PC-9 (cell line): ENCODE measurements at regions not wholly inside any gene's neighbourhood (a gene's known extent, or its start where the extent isn't known, plus 50 kb on each side); places are given as distances from the start of the nearest gene placed in this dataset.

Source experiments
- BruUV-seq: library from RNA; stranded (reverse); fragments of 400-500 nt; replicated peaks from 2 replicates; lab custom pipeline; 2021; lab: Mats Ljungman, UMichigan
- CTCF ChIA-PET: fragments of 300-600 bp; sonication (Branson Sonifier 250); formaldehyde crosslinking; loops from one replicate; lab custom pipeline; 2022; ENCODE audit warnings: antibody characterized with exemption; lab: Charles Lee
- POLR2A ChIA-PET: fragments of 300-600 bp; sonication (Branson Sonifier 250); formaldehyde crosslinking; loops from one replicate; lab custom pipeline; 2022; ENCODE audit warnings: antibody characterized with exemption; ENCODE audit not compliant: unreplicated experiment; lab: Charles Lee
- DNase-seq, 2 experiments: peaks; one replicate each; pipeline versions ENCODE4 v3.0.0 to v3.0.0-alpha.2; 2015 to 2022; ENCODE audit warnings: mixed read lengths in 1 of 2
- H2AFZ ChIP-seq: fragments of 200-600 bp; sonication (generic); 2 replicates; pipeline ENCODE4 v1.8.1; 2017; ENCODE audit warnings: antibody characterized with exemption
- H3F3A ChIP-seq: fragments of 200-600 bp; sonication (generic); 2 replicates; pipeline ENCODE4 v1.8.1; 2017; ENCODE audit warnings: antibody characterized with exemption, mild to moderate bottlenecking, low read depth; ENCODE audit not compliant: insufficient read depth
- H3K27ac ChIP-seq: fragments of 200-600 bp; sonication (generic); 2 replicates; pipeline ENCODE4 v1.6.1; 2016; ENCODE audit warnings: mixed run types
- H3K27me3 ChIP-seq: fragments of 200-600 bp; sonication (generic); 2 replicates; pipeline ENCODE4 v1.6.1; 2016; ENCODE audit warnings: low read depth, mixed run types; ENCODE audit not compliant: insufficient read depth
- H3K36me3 ChIP-seq: fragments of 200-600 bp; sonication (generic); 2 replicates; pipeline ENCODE4 v1.6.1; 2016; ENCODE audit warnings: low read depth, mixed run types
- H3K4me1 ChIP-seq: fragments of 200-600 bp; sonication (generic); replicated peaks from 2 replicates; pipeline ENCODE4 v1.6.1; 2016; ENCODE audit warnings: mixed run types; ENCODE audit not compliant: insufficient read depth
- H3K4me2 ChIP-seq: fragments of 200-600 bp; sonication (generic); 2 replicates; pipeline ENCODE4 v1.6.1; 2017; ENCODE audit warnings: mixed run types
- H3K4me3 ChIP-seq: fragments of 200-600 bp; sonication (generic); 2 replicates; pipeline ENCODE4 v1.6.1; 2016; ENCODE audit warnings: mixed run types
- H3K79me2 ChIP-seq: fragments of 200-600 bp; sonication (generic); 2 replicates; pipeline ENCODE4 v1.6.1; 2017; ENCODE audit warnings: low read depth, mixed run types
- H3K9me2 ChIP-seq: fragments of 200-600 bp; sonication (generic); 2 replicates; pipeline ENCODE4 v1.8.1; 2017; ENCODE audit warnings: mild to moderate bottlenecking; ENCODE audit not compliant: insufficient read depth
- H3K9me3 ChIP-seq: fragments of 200-600 bp; sonication (generic); 2 replicates; pipeline ENCODE4 v1.8.1; 2016; ENCODE audit warnings: low read depth; ENCODE audit not compliant: insufficient read depth
- H4K20me1 ChIP-seq: fragments of 200-600 bp; sonication (generic); 2 replicates; pipeline ENCODE4 v1.8.1; 2017; ENCODE audit not compliant: insufficient read depth
- EZH2 ChIP-seq: fragments of 200-600 bp; sonication (generic); IDR thresholded peaks from 2 replicates; pipeline ENCODE4 v1.8.0; 2017; ENCODE audit warnings: antibody characterized with exemption, low read depth
- intact Hi-C: fragments of 100-400 bp; cut with micrococcal nuclease; formaldehyde crosslinking; loops from one replicate; pipeline ENCODE4 v1.10.0; 2022; ENCODE audit not compliant: unreplicated experiment
- TF ChIP-seq, protein P1 (sequence below): fragments of 200-600 bp; sonication (generic); conservative IDR thresholded peaks from 2 replicates; pipeline ENCODE4 v1.6.1; 2017; ENCODE audit warnings: mixed run types, antibody characterized with exemption, mild to moderate bottlenecking, moderate library complexity

DNA sequence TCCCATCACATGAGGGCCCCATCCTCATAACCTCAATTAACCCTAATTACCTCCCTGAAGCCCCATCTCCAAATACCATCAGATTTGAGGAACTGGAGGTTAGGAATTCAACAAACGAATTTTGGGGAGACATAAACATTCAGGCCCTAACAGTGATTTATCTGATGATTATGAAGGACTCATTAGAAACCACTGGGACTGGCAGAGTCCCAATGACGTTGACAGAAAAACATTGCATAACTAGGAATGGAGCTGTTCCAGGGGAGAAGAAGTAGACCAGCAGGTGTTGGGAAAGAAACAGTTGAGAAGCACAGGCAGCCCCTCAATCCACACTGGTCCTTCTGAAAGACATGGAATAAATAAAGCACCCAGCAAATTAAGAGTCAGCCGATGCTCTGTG lies 282.0 kb downstream of the MAP2K4 start:
- BruUV-seq, result no TSS peak
- ChIA-PET CTCF (no interaction called here), POLR2A (no interaction called here)
- Histone ChIP-seq H3K79me2 (no peaks in the 10 kb centered on the region), H3K4me1 (no peaks in the 10 kb centered on the region), H3K36me3 (no peaks in the 10 kb centered on the region), H3K4me2 (no peak overlapping the region), H3F3A (no peaks in the 10 kb centered on the region), H3K27me3 (no peaks in the 10 kb centered on the region), H3K27ac (no peak overlapping the region), H3K9me2 (no peaks in the 10 kb centered on the region), H4K20me1 (no peaks in the 10 kb centered on the region), H3K4me3 (no peak overlapping the region), H3K9me3 (no peaks in the 10 kb centered on the region), H2AFZ (no peak overlapping the region)
- intact Hi-C loops, result no loop called here
- no peak for TF ChIP-seq EZH2
- TF ChIP-seq, protein P1, sequence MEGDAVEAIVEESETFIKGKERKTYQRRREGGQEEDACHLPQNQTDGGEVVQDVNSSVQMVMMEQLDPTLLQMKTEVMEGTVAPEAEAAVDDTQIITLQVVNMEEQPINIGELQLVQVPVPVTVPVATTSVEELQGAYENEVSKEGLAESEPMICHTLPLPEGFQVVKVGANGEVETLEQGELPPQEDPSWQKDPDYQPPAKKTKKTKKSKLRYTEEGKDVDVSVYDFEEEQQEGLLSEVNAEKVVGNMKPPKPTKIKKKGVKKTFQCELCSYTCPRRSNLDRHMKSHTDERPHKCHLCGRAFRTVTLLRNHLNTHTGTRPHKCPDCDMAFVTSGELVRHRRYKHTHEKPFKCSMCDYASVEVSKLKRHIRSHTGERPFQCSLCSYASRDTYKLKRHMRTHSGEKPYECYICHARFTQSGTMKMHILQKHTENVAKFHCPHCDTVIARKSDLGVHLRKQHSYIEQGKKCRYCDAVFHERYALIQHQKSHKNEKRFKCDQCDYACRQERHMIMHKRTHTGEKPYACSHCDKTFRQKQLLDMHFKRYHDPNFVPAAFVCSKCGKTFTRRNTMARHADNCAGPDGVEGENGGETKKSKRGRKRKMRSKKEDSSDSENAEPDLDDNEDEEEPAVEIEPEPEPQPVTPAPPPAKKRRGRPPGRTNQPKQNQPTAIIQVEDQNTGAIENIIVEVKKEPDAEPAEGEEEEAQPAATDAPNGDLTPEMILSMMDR, result no peak
- no peak for DNase-seq

DNA sequence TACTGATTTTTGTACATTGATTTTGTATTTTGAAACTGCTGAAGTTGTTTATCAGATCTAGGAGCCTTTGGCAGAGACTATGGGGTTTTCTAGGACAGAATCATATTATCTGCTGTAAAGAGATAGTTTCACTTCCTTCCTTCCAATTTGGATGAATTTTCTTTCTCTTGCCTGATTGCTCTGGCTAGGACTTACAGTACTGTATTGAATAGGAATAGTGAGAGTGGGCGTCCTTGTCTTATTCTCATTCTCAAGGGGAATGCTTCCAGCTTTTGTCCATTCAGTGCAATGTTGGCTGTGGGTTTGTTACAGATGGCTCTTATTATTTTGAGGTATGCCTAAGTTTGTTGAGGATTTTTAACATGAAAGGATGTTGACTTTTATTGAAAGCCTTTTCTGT lies 290.1 kb downstream of the MAP2K4 start:
- intact Hi-C loops, result no loop called here
- H3K27me3 ChIP-seq, result no peaks in the 10 kb centered on the region
- H3F3A ChIP-seq, result no peaks in the 10 kb centered on the region
- H3K9me3 ChIP-seq, result no peaks in the 10 kb centered on the region
- TF ChIP-seq EZH2, result no peak
- TF ChIP-seq, protein P1, result no peak
- ChIA-PET POLR2A (no interaction called here), CTCF (no interaction called here)
- BruUV-seq, result no TSS peak
- no peaks in the 10 kb centered on the region for H4K20me1 ChIP-seq
- H3K4me3 ChIP-seq, result no peak overlapping the region
- H3K27ac ChIP-seq, result no peak overlapping the region
- no peaks in the 10 kb centered on the region for H3K9me2 ChIP-seq
- no peak overlapping the region for H3K4me2 ChIP-seq
- no peaks in the 10 kb centered on the region for H3K4me1 ChIP-seq
- no peaks in the 10 kb centered on the region for H3K79me2 ChIP-seq
- DNase-seq, result no peak
- H3K36me3 ChIP-seq, result no peaks in the 10 kb centered on the region
- H2AFZ ChIP-seq, result no peak overlapping the region

DNA sequence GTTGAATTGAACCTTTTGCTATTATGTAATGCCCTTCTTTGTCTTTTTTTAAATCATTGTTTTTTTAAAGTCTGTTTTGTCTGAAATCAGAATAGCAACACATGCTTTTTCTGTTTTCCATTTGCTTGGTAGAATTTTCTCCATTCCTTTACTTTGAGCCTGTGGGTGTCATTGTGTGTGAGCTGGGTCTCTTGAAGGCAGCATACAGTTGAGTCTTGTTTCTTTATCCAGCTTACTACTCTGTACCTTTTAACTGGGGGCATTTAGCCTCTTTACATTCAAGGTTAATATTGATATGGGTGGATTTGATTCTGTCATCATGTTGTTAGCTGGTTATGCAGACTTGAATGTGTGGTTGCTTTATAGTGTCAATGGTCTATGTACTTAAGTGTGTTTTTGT lies 292.0 kb downstream of the MAP2K4 start:
- Histone ChIP-seq H3K36me3 (no peaks in the 10 kb centered on the region), H3K4me3 (no peak overlapping the region), H4K20me1 (no peaks in the 10 kb centered on the region), H3K27me3 (no peaks in the 10 kb centered on the region), H2AFZ (no peak overlapping the region), H3K27ac (no peak overlapping the region), H3K9me3 (no peaks in the 10 kb centered on the region), H3K4me1 (no peaks in the 10 kb centered on the region), H3K9me2 (no peaks in the 10 kb centered on the region), H3K79me2 (no peaks in the 10 kb centered on the region), H3F3A (no peaks in the 10 kb centered on the region), H3K4me2 (no peak overlapping the region)
- DNase-seq, result no peak
- ChIA-PET POLR2A (no interaction called here), CTCF (no interaction called here)
- no TSS peak for BruUV-seq
- TF ChIP-seq, protein P1, result no peak
- no peak for TF ChIP-seq EZH2
- intact Hi-C loops, result no loop called here
